ENCODE measurements at regions not wholly inside any gene's neighbourhood (a gene's known extent, or its start where the extent isn't known, plus 50 kb on each side); places are given as distances from the start of the nearest gene placed in this dataset.

DNA sequence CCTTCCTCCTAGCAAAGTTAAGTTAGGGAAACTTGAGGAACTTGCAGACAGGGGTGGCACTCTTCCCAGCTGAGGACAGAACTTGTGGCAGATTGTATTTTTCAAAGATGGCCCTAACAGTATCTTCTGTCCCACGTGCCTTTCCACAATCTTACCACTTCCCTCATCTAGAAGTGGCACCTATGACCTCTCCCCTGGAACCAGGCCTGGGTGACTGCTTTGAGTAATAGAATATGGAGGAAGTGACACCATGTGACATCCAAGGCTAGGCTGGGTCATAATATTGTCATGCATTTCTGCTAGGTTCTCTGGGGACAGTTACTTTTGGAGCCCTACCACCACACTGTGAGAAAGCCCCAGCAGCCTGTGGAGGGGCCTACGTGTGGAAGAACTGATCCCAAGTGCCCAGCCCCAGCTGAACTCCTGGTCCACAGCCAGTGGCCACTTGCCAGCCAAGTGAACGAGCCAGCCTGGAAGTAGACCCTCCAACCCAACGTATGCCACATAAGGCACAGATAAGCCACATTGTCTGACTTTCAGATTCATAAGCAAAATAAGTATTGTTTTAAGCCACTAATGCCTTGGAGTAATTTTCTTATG, 193.7 kb downstream of the PTPN20 start:
- no peak for DNase-seq (ENCODE audit: low read depth)

DNA sequence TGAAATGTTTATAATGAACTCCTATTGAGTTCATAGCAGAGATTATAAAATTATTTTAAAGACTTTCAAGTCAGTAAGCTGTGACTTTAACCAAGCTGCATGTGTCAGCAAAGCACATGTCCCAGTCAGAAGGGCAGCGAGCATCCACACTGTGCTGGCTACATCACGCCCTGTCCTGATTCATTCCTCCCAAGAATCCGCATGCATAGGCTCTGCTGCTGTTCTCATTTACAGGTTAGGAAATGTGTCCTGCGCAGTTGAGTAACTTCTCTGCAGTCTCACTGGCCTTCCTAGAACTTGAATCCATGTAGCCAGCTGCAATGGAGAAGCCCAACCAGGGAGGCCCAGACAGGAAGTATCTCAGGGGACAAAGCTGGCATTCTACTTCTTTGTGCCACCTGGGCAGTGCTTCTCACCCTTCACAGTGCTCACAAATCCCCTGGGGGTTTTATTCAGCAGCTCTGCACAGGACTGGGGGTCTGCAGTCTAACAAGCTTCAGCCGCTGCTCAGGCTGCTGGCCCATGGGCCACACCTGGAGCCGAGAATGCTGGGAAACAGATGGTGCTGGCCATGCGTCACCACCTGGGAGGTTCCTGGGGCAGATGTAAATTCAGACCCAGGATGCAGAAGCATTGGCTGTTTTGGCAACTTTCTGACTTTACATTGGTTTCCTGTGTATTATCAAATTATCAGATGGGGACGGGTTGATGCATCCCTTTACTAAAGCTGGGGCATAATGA, 192.8 kb upstream of the GDF10 start:
- DNase-seq (ENCODE audit: low read depth): no peak

- no peak for DNase-seq (ENCODE audit: low read depth)
Observed at GRCh38 chr10:47109906-47110305, 190.1 kb upstream of the GDF10 start.

GRCh38 chr10:47111329-47111862, 188.6 kb upstream of the GDF10 start:
- DNase-seq (ENCODE audit: low read depth): no peak

DNA sequence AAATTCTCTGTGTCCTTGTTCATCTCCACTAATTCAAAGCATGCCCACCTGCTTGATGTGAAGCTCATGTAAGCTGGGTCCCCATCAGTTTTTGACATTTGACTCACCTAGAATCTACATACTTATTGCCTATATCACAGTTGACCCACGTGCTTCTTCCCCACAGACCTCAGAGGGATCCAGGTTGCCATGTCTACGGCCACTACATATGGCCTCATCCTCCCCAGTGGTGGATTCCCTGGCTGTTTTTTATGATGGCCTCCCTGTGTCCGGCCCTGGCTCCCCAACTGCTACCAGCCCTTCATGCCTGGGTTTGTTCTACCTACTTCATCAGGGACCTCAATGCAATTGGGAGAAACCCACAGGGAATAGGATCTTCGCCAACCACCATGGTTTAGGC, 187.4 kb upstream of the GDF10 start:
- DNase-seq (ENCODE audit: low read depth): no peak

- no peak for DNase-seq (ENCODE audit: low read depth)
Observed at GRCh38 chr10:47113907-47114500, 186.0 kb upstream of the GDF10 start.

- no peak for DNase-seq (ENCODE audit: low read depth)
Observed at GRCh38 chr10:47114680-47115186, 185.3 kb upstream of the GDF10 start.

DNA sequence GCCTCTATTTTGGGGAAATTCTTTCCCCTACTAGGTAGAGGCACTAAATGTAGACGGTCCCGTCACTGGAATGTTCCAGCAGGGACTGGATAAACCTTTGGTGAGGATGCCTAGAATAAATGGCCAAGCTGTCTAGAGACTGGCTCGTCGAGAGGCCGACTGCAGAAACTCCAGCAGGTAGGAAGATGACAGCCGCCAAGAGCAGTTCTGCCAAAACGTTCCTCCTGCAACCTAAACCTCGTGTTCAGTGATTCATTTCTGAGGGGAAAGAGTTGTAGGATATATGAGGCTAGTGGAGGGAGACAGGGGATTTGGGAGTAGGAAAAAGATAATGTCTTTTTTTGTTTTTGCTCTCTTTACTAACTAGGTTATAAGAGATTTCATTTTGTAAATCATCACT, 184.7 kb upstream of the GDF10 start:
- no peak for DNase-seq (ENCODE audit: low read depth)

- DNase-seq (ENCODE audit: low read depth): no peak
Observed at GRCh38 chr10:47116445-47116844, 183.6 kb upstream of the GDF10 start.

DNA sequence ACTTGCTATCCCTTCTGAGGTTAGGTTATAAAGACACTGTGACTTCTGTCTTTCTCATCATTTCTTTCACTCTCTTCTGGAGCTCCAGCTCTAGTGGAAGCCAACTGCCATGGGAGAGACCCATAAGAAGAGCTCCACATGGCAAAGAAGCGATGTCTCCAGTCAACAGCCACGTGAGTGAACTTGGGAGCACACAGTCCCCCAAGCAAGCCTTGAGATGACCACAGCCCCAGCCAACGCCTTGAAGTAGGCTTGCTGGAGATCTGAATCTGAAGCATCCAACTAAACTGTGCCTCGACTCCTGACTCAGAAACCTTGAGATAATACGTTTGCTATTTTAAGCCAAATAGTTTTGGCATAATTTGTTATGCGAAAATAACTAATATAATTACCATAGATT, 181.7 kb upstream of the GDF10 start:
- DNase-seq (ENCODE audit: low read depth): no peak

DNA sequence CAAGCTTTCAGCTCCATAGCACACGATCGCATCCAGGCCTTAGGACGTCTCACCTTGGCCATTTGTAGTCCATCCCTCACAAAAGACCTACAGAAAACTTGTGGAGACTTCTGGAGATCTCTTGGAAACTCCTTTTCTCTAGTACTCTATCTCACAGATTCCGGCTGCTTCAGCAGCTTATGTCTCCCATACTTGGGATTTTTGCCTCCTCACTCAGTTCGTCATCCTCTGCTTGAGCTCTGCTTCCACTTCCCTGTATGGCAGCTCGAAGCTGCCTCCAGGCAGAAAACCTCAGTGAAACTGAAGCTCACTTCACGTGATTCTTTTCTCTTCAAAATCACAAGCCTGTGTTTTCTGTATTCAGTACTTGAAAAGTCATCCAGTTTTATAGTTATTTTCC, 178.7 kb upstream of the GDF10 start:
- no peak for DNase-seq (ENCODE audit: low read depth)

DNA sequence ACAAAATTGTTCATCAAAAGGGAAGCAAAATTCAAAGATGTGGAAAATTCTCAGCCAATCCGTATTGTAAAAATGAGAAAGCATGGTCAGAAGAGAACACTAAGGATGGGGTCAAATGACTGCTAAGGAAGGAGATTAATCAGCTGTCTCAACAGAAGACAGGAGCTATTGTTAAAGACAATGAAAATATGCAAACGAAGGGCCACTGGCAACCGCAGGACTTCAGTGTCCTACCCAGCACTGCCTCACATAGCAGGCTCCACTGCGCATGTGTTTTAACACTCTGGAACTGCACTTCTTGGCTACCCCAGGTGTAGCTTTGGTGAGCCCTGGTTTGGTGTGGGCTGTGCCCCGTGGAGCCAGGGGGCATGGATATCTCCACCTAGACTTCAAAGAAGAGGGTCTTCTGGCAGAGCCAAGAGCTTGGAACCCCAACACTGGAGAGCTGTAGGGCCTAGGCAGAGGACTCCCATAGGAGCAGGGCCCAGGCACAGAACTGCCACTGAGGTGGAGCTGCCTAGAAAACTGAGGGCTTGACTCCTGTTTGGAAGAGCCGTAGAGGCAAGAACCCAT, 176.2 kb upstream of the GDF10 start:
- no peak for DNase-seq (ENCODE audit: low read depth)

DNA sequence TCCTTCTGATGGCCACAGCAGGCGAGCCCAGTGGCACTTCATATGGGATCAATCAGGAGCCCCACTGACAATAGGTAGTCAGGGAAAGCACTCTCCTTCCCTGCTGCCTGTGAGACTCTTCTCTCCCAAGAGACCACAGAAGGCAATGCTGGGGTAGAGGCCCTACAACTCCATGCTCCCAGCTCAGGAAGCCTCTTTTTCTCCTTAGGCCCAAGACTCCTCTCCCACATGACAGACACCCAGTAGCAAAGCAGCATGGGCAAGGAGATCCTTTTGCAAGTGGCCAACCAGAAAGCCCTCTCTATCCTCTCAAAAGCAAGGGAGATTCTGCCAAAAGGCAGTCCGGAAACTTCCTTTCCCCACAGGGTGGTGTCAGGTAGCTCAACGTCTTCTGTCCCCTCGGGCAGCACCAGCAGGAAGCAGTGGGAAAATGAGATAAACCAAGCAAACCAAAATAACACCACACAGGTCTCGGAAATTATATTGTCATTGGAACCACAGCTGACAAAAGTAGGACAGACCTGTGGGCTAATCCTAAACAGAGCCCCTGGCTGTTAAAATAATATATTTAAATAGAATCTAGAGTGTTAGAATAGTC, 172.7 kb upstream of the GDF10 start:
- no peak for DNase-seq (ENCODE audit: low read depth)

- no peak for DNase-seq (ENCODE audit: low read depth)
Observed at GRCh38 chr10:47130491-47130890, 169.5 kb upstream of the GDF10 start.

GRCh38 chr10:47133871-47134570, 166.0 kb upstream of the GDF10 start:
- no peak for DNase-seq (ENCODE audit: low read depth)

- no peak for DNase-seq (ENCODE audit: low read depth)
Observed at GRCh38 chr10:47136866-47137265, 163.1 kb upstream of the GDF10 start.

GRCh38 chr10:47137311-47137851, 162.6 kb upstream of the GDF10 start:
- DNase-seq (ENCODE audit: low read depth): no peak

GRCh38 chr10:47139121-47139520, 160.9 kb upstream of the GDF10 start:
- DNase-seq (ENCODE audit: low read depth): no peak

- no peak for DNase-seq (ENCODE audit: low read depth)
Observed at GRCh38 chr10:47140761-47141348, 159.1 kb upstream of the GDF10 start.

- DNase-seq (ENCODE audit: low read depth): no peak
Observed at GRCh38 chr10:47141349-47141748, 158.6 kb upstream of the GDF10 start.

DNA sequence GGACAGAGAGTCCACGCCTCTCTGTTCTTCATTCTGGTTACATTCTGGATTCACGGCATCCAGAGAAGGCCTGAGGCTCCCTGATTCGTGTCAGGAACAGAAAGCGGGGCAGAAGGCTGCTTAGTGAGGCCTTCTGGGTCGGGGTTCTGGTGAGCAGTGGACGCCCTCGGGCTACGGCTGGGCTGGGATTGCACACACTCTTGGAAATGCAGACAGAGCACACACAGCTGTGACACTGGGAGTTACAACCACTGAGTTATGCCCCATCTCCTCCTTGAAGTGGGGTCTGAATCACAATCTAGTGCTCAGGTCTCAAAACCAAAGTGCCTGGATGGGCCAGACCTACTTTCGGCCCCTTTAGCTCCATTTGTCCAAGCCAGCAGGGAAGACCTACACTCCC, 156.9 kb upstream of the GDF10 start:
- no peak for DNase-seq (ENCODE audit: low read depth)
